ENCODE measurements at regions not wholly inside any gene's neighbourhood (a gene's known extent, or its start where the extent isn't known, plus 50 kb on each side); places are given as distances from the start of the nearest gene placed in this dataset.

DNA sequence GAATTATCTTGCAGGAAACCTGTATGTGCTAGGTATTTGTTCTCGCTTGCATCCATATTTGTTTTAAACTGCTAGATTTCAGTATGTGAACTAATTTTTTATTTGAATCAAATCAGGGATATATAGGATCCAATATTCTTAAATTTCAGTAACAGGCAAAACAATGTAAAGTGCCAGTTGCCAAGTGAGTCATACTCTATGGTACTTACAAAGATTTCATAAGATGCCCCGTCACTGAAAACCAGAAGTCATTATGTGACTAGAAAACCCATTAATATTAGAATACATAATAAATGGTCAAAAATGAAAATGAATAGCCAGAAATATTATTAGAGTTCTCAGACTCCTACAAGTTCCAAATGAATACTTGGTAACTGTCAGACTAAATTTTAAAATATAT, 481.2 kb downstream of the TFAP2A start:
- peak; percentile 12 for DNase-seq (ENCODE audit: low read depth)
- no peak overlapping the region for H3K4me3 ChIP-seq (ENCODE audit: low read length)
- no peak for TF ChIP-seq CTCF (conservative IDR thresholded peaks at IDR 0.05; ENCODE audit: low read length)

GRCh38 chr6:9927275-9927674, 487.6 kb downstream of the TFAP2A start:
- TF ChIP-seq CTCF (conservative IDR thresholded peaks at IDR 0.05; ENCODE audit: low read length) = no peak
- DNase-seq (ENCODE audit: low read depth) = no peak
- no peak overlapping the region for H3K4me3 ChIP-seq (ENCODE audit: low read length)

DNA sequence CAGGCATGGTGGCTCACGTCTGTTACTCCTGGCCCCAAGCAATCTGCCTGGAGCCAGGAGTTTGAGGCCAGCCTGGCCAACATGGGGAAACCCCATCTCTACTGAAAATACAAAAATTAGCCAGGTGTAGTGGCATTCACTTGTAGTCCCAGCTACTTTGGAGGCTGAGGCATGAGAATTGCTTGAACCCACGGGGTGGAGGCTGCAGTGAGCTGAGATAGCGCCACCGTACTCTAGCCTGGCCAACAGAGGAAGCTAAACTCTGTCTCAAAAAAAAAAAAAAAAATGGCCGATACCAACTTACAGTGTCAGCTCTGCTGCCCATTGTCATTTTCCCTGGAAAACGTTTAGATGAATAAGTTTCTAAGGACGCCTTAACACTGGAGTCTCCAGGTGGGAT, 489.9 kb downstream of the TFAP2A start:
- no peak overlapping the region for H3K4me3 ChIP-seq (ENCODE audit: low read length)
- no peak for TF ChIP-seq CTCF (conservative IDR thresholded peaks at IDR 0.05; ENCODE audit: low read length)
- DNase-seq (ENCODE audit: low read depth) = no peak

- no peak for TF ChIP-seq CTCF (conservative IDR thresholded peaks at IDR 0.05; ENCODE audit: low read length)
- peak; percentile 47 for DNase-seq (ENCODE audit: low read depth)
- H3K4me3 ChIP-seq (ENCODE audit: low read length) = no peak overlapping the region
Observed at GRCh38 chr6:9921366-9921765, 493.5 kb downstream of the TFAP2A start.

DNA sequence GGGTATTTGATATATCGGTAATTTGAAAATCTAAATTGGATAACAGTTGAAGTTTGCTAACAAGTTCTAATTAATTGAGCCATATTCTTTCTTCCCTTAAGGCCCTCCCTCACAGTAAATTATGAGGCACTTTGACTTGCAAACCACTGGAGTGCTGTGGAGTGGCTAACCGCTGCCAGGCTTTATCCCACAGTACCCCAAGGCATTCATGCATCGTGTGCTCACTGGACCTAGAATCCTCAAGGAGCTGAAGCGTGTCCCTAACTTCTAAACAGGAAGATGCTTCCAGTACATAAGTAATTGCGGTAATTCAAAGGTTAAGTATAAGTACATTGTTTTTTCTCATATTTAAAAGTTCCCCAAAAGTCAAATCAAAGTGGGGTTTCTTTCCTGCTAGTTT, 499.9 kb downstream of the TFAP2A start:
- no peak for TF ChIP-seq CTCF (conservative IDR thresholded peaks at IDR 0.05; ENCODE audit: low read length)
- DNase-seq (ENCODE audit: low read depth) = no peak
- H3K4me3 ChIP-seq (ENCODE audit: low read length) = no peak overlapping the region

DNA sequence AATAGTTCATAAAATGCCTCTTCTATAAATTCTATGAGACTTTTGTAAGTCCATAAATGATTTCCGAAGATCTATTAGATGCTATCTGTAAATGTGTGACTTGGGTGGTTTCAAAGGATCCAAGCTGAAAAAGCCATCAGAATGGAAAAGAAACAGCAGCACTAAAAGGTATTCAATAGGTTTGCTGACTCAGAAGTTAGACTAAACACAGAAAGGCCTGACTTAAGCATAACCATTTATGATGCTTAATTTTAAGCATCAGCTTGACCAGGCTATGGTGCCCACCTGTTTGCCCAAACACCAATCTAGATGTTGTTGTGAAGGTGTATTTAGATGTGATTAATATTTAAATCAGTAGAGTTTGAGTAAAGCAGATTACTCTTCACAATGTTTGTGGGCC, 513.5 kb downstream of the TFAP2A start:
- no peak for TF ChIP-seq CTCF (conservative IDR thresholded peaks at IDR 0.05; ENCODE audit: low read length)
- H3K4me3 ChIP-seq (ENCODE audit: low read length) = no peak overlapping the region
- no peak for DNase-seq (ENCODE audit: low read depth)

DNA sequence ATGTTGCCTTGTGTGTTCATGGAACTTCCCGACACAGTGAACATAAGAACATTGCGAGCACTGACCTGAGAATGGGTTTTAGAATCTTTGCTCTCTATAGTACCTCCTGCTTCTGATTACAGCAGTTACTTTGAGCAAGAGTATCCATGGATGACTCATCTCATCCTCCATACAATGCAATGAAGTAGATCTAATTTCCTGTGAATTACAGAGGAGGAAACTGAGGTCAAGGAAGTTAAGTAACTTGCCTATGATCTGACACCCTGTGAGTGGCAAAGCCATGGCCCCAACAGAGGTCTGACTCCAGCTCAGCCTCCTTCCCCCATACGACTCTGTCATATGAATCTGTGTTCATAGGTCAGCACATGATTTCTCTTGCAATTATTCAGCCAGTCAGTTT, 518.1 kb downstream of the TFAP2A start:
- H3K4me3 ChIP-seq (ENCODE audit: low read length) = no peak overlapping the region
- DNase-seq (ENCODE audit: low read depth) = no peak
- no peak for TF ChIP-seq CTCF (conservative IDR thresholded peaks at IDR 0.05; ENCODE audit: low read length)

Data from AG10803 (cell line).